RWPE2 (cell line): ENCODE measurements at regions not wholly inside any gene's neighbourhood (a gene's known extent, or its start where the extent isn't known, plus 50 kb on each side); places are given as distances from the start of the nearest gene placed in this dataset.
A peak's percentile ranks its signal among the peaks of the same experiment; 100 is the strongest.

Experiments
- ATAC-seq: fragments of 200-7000 bp; cut with Tn5 transposase; 3 replicates; pipeline ENCODE4 v1.9.1; 2021; ENCODE audit warnings: low read depth
- DNase-seq: peaks from one replicate; pipeline ENCODE4 v3.0.0-alpha.2; 2020; ENCODE audit warnings: low spot score
- H3K27ac ChIP-seq: fragments of 450-650 bp; 2 replicates; pipeline ENCODE4 v1.5.1; 2017; ENCODE audit warnings: mild to moderate bottlenecking; ENCODE audit not compliant: poor library complexity, severe bottlenecking
- H3K27me3 ChIP-seq: fragments of 250-450 bp; sonication (Bioruptor Pico); 2 replicates; pipeline ENCODE4 v1.5.1; 2021; ENCODE audit warnings: mild to moderate bottlenecking, moderate library complexity; ENCODE audit not compliant: insufficient read depth, poor library complexity, severe bottlenecking
- H3K36me3 ChIP-seq: fragments of 250-450 bp; sonication (Bioruptor Pico); 2 replicates; pipeline ENCODE4 v1.5.1; 2020; ENCODE audit warnings: low read depth, mild to moderate bottlenecking, moderate library complexity
- H3K4me1 ChIP-seq: fragments of 250-450 bp; sonication (Bioruptor Pico); 2 replicates; pipeline ENCODE4 v1.5.1; 2021; ENCODE audit warnings: mild to moderate bottlenecking, moderate library complexity; ENCODE audit not compliant: insufficient read depth, poor library complexity, severe bottlenecking
- H3K4me3 ChIP-seq: fragments of 250-450 bp; sonication (Bioruptor Pico); 2 replicates; pipeline ENCODE4 v1.5.1; 2021; ENCODE audit warnings: mild to moderate bottlenecking, moderate library complexity; ENCODE audit not compliant: severe bottlenecking
- H3K9me3 ChIP-seq: fragments of 250-450 bp; sonication (Bioruptor Pico); 2 replicates; pipeline ENCODE4 v1.5.1; 2021; ENCODE audit warnings: mild to moderate bottlenecking, moderate library complexity; ENCODE audit not compliant: severe bottlenecking
- TF ChIP-seq, protein P1 (sequence below): fragments of 450-650 bp; IDR thresholded peaks from one replicate; pipeline ENCODE4 v1.5.1; 2017; ENCODE audit warnings: mild to moderate bottlenecking, moderate library complexity; ENCODE audit not compliant: poor library complexity, severe bottlenecking

DNA sequence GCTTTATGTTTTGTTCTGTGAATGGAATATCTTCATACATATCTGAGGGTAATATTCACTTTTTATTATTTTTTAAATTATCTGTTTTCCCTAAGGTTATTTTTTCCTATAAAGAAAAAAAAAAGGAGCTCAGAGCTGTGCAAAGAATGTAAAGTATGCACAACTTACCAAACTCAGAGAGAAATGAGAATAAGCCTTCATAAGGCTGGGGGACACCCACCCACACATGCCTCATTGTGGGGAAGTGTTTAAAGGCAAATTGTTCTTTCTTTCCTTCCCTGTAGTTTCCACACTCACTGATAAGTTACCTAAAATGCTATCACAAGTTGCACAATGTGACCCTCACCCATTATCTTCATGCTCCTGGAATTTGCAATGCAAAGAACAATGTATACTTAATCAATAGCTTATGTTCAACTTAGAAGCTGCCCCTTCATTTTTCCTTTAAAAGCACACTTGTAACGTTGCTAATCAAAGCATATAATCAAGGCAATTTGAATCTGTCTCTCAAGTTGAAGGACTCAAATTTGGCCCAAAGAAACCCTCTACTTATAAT lies 108.1 kb downstream of the GNAT3 start:
- ATAC-seq (no peak), DNase-seq (no peak)
- Histone ChIP-seq H3K4me1 (no peaks in the 10 kb centered on the region), H3K36me3 (no peaks in the 10 kb centered on the region), H3K9me3 (no peaks in the 10 kb centered on the region), H3K4me3 (no peak overlapping the region), H3K27ac (no peak overlapping the region), H3K27me3 (no peaks in the 10 kb centered on the region)
- TF ChIP-seq, protein P1, sequence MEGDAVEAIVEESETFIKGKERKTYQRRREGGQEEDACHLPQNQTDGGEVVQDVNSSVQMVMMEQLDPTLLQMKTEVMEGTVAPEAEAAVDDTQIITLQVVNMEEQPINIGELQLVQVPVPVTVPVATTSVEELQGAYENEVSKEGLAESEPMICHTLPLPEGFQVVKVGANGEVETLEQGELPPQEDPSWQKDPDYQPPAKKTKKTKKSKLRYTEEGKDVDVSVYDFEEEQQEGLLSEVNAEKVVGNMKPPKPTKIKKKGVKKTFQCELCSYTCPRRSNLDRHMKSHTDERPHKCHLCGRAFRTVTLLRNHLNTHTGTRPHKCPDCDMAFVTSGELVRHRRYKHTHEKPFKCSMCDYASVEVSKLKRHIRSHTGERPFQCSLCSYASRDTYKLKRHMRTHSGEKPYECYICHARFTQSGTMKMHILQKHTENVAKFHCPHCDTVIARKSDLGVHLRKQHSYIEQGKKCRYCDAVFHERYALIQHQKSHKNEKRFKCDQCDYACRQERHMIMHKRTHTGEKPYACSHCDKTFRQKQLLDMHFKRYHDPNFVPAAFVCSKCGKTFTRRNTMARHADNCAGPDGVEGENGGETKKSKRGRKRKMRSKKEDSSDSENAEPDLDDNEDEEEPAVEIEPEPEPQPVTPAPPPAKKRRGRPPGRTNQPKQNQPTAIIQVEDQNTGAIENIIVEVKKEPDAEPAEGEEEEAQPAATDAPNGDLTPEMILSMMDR, result no peak

DNA sequence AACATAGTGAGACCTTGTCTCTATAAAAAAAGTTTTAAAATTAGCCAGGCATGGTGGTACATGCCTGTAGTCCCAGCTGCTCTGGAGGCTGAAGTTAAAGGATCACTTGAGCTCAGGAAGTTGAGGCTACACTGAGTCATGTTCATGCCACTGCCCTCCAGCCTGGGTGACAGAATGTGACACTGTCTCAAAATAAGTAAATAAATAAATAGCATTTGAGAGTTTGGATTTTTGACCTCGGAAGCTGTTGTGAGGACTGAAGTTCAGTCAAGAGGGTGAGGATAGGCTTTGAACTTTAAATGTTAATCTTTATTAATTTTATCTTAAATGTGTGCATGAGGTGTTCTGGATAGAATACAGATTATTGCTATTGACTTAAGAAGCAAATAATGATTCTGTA lies 110.2 kb downstream of the GNAT3 start:
- TF ChIP-seq, protein P1, result no peak
- H3K4me1 ChIP-seq, result no peaks in the 10 kb centered on the region
- no peak overlapping the region for H3K4me3 ChIP-seq
- H3K27ac ChIP-seq, result no peak overlapping the region
- no peak for ATAC-seq
- no peaks in the 10 kb centered on the region for H3K9me3 ChIP-seq
- DNase-seq, result no peak
- no peaks in the 10 kb centered on the region for H3K27me3 ChIP-seq
- H3K36me3 ChIP-seq, result no peaks in the 10 kb centered on the region

DNA sequence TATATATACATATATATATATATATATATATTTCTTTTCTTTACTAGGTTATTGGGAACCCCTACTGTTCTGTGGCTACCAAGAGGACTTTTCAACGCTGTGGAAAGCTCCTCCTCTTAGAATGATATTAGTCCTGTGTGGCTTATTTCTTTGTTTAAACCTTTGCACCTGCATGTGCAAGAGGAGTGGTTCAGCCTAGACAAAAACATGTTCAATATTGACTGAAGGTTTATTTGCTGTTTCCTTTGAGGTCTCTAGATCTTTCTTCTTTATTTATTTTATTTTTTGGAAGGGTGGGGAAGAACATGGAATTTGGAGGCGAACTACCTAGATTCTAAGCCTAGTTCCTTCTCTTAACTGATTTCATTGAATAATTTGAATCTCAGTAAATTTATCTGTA lies 118.1 kb downstream of the GNAT3 start:
- DNase-seq, result no peak
- TF ChIP-seq, protein P1, result no peak
- H3K27ac ChIP-seq, result no peak overlapping the region

DNA sequence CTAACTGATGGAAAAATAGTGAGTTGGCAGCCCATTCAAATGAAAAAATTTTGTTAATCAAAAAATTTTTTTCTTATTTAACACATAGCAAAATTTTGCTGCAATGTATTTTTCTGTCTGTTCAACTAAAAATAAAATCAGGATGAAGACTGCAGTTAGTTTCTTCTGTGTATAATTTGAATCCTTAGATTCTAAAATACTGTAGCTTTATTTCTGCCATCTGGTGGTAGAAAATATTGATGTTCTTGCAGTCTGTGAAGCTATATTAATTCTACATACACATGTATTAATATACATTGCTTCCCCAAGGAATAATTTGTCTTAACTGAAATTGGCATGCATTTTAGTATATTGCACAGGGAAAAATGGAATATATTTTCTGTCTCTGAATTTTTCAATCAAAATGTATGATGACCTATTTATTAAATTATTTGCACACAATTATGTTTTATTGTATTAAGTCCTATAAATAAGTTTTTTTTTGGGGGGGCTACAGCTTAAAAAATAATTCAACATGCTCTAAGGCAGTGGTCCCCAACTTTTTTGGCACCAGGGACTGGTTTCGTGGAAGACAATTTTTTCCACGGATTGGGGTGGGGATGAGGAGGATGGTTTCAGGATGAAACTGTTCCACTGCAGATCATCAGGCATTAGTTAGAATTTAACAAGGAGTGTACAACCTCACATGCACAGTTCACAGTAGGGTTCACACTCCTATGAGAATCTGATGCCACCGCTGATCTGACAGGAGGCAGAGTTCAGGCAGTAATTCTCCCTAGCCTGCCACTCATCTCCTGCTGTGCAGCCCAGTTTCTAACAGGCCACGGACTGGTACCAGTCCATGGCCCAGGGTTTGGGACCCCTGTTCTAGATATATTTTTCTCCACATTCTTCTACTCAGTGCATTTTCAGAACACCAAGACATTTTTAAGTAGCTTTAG lies 119.4 kb downstream of the GNAT3 start:
- Histone ChIP-seq H3K36me3 (no peaks in the 10 kb centered on the region), H3K27ac (no peak overlapping the region), H3K27me3 (no peaks in the 10 kb centered on the region), H3K9me3 (no peaks in the 10 kb centered on the region), H3K4me1 (peaks cover 3% of the 10 kb centered on the region), H3K4me3 (no peak overlapping the region)
- TF ChIP-seq, protein P1, result peak; percentile 76
- DNase-seq, result no peak
- no peak for ATAC-seq

More for the DNA sequence above, 118.1 kb downstream of the GNAT3 start:
- H3K9me3 ChIP-seq, result no peaks in the 10 kb centered on the region
- H3K27me3 ChIP-seq, result no peaks in the 10 kb centered on the region
- no peak overlapping the region for H3K4me3 ChIP-seq
- H3K36me3 ChIP-seq, result no peaks in the 10 kb centered on the region
- no peak for ATAC-seq
- peaks cover 3% of the 10 kb centered on the region for H3K4me1 ChIP-seq
